ENCODE measurements at regions not wholly inside any gene's neighbourhood (a gene's known extent, or its start where the extent isn't known, plus 50 kb on each side); places are given as distances from the start of the nearest gene placed in this dataset.

DNA sequence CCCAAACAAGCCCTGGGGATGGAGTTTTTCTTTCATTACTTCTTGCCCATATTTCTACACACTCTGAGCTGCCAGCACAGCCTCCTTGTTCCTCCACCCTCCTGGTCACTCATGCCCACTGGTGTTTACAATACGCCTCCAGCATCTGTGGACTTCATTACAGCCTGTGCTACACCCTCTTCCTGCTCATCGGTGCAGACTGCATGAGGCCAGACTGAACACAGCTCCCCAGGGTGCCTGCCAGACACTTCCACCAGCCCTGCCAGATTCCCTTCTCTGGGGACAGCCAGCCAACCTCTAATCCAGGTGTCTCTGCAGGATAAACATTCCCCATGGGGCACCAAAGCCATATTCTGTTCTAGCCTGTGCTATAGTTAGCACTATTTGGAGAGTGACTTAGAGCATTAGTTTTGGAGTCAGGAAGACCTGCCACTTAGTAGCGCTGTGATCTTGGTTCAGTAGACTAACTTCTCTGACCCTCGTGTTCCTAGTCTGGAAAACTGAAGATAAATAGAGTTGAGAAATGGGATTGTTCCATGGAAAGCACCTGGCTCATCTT is 163.8 kb upstream of the KLF4 start:
- no peak overlapping the region for H3K27ac ChIP-seq (ENCODE audit: extremely low read length, insufficient read depth, low read length)
- in situ Hi-C loops (cut with HindIII; ENCODE audit: extremely low pct_ligation_motif_present, low pct_unique_long_range_greater_than_20kb) (no loop called here), intact Hi-C loops (cut with micrococcal nuclease; ENCODE audit: unreplicated experiment) (no loop called here)
- no peak overlapping the region for H3K9ac ChIP-seq (ENCODE audit: insufficient read depth, low read depth, low read length)
- H4K20me1 ChIP-seq (ENCODE audit: insufficient read depth, low read length) = no peaks in the 10 kb centered on the region
- no peak overlapping the region for H3K4me2 ChIP-seq (ENCODE audit: low read depth, low read length)
- no peaks in the 10 kb centered on the region for H3K79me2 ChIP-seq (ENCODE audit: insufficient read depth, low read length)
- ATAC-seq (no peak), FAIRE-seq (no peak), DNase-seq (ENCODE audit: low spot score) (no peak)
- no peak overlapping the region for H3K4me3 ChIP-seq (replicated peaks in 1 of 3; ENCODE audit: insufficient read depth in 1 of 3, low read depth in 2 of 3, low read length in 3 of 3)
- 4% methylated on average over 4 of the region's 4 CpGs for WGBS (ENCODE audit: low lambda C conversion rate)
- no peaks in the 10 kb centered on the region for H3K4me1 ChIP-seq (ENCODE audit: insufficient read depth, low read length)
- H3K9me3 ChIP-seq (ENCODE audit: low read length) = no peaks in the 10 kb centered on the region
- POLR2A ChIA-PET = no interaction called here
- CTCF ChIA-PET (ENCODE audit: low intra/inter-chr PET ratio, low total read pairs) = no interaction called here
- H2AFZ ChIP-seq (ENCODE audit: low read length) = no peak overlapping the region
- no peaks in the 10 kb centered on the region for H3K27me3 ChIP-seq (ENCODE audit: control insufficient read depth in 1 of 2, insufficient read depth in 2 of 2, low read length in 2 of 2)
- no TSS peak for BruUV-seq (replicated peaks)
- no peaks in the 10 kb centered on the region for H3K36me3 ChIP-seq (replicated peaks in 1 of 2; ENCODE audit: control insufficient read depth in 1 of 2, insufficient read depth in 2 of 2, low read length in 2 of 2)
- TF ChIP-seq EEA1 (CRISPR knock-in tag; IDR thresholded peaks at IDR 0.05; ENCODE audit: borderline replicate concordance) (no peak), ZNF607 (CRISPR knock-in tag; IDR thresholded peaks at IDR 0.05; ENCODE audit: borderline replicate concordance) (no peak), AGO2 (optimal IDR thresholded peaks at IDR 0.05; ENCODE audit: low read depth, low read length) (no peak), SATB2 (CRISPR knock-in tag; IDR thresholded peaks at IDR 0.05) (no peak), TEAD2 (CRISPR knock-in tag; IDR thresholded peaks at IDR 0.05) (no peak), SPEN (CRISPR knock-in tag; IDR thresholded peaks at IDR 0.05; ENCODE audit: low read depth) (no peak), ZNF33A (CRISPR knock-in tag; IDR thresholded peaks at IDR 0.05; ENCODE audit: borderline replicate concordance) (no peak), ZNF781 (CRISPR knock-in tag; IDR thresholded peaks at IDR 0.05; ENCODE audit: borderline replicate concordance, not compliant biosample characterization) (no peak), KLF9 (CRISPR knock-in tag; IDR thresholded peaks at IDR 0.05; ENCODE audit: low read depth) (no peak), HES4 (CRISPR knock-in tag; IDR thresholded peaks at IDR 0.05; ENCODE audit: borderline replicate concordance) (no peak), ZNF256 (CRISPR knock-in tag; conservative IDR thresholded peaks at IDR 0.05) (no peak)
- TF ChIP-seq, protein P1, sequence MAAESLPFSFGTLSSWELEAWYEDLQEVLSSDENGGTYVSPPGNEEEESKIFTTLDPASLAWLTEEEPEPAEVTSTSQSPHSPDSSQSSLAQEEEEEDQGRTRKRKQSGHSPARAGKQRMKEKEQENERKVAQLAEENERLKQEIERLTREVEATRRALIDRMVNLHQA (CRISPR knock-in tag; IDR thresholded peaks at IDR 0.05) = no peak
- TF ChIP-seq, protein P2, sequence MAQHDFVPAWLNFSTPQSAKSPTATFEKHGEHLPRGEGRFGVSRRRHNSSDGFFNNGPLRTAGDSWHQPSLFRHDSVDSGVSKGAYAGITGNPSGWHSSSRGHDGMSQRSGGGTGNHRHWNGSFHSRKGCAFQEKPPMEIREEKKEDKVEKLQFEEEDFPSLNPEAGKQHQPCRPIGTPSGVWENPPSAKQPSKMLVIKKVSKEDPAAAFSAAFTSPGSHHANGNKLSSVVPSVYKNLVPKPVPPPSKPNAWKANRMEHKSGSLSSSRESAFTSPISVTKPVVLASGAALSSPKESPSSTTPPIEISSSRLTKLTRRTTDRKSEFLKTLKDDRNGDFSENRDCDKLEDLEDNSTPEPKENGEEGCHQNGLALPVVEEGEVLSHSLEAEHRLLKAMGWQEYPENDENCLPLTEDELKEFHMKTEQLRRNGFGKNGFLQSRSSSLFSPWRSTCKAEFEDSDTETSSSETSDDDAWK (CRISPR knock-in tag; IDR thresholded peaks at IDR 0.05) = no peak
- TF ChIP-seq, protein P3, sequence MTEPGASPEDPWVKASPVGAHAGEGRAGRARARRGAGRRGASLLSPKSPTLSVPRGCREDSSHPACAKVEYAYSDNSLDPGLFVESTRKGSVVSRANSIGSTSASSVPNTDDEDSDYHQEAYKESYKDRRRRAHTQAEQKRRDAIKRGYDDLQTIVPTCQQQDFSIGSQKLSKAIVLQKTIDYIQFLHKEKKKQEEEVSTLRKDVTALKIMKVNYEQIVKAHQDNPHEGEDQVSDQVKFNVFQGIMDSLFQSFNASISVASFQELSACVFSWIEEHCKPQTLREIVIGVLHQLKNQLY (CRISPR knock-in tag; IDR thresholded peaks at IDR 0.05) = no peak
- TF ChIP-seq, protein P4, sequence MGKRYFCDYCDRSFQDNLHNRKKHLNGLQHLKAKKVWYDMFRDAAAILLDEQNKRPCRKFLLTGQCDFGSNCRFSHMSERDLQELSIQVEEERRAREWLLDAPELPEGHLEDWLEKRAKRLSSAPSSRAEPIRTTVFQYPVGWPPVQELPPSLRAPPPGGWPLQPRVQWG (CRISPR knock-in tag; IDR thresholded peaks at IDR 0.05; ENCODE audit: borderline replicate concordance, low read depth) = no peak

Data from HepG2 (cell line).